Neuron (in vitro differentiated cells): ENCODE measurements at regions not wholly inside any gene's neighbourhood (a gene's known extent, or its start where the extent isn't known, plus 50 kb on each side); places are given as distances from the start of the nearest gene placed in this dataset.
"Not testable (repeated sequence)": the region's sequence is repeated elsewhere in the genome, so short reads cannot be mapped to it uniquely, and the experiment has no call there.

Source experiments
- H2AFZ ChIP-seq: one replicate; pipeline ENCODE4 v1.6.1; 2013; ENCODE audit warnings: low read depth, mild to moderate bottlenecking, inconsistent platforms, low read length, moderate library complexity
- H3K27me3 ChIP-seq: one replicate; pipeline ENCODE4 v1.6.1; 2013; ENCODE audit warnings: low read length; ENCODE audit not compliant: insufficient read depth
- H3K36me3 ChIP-seq: one replicate; pipeline ENCODE4 v1.6.1; 2013; ENCODE audit warnings: low read length; ENCODE audit not compliant: insufficient read depth
- H3K4me1 ChIP-seq: one replicate; pipeline ENCODE4 v1.6.1; 2013; ENCODE audit warnings: low read length; ENCODE audit not compliant: insufficient read depth
- H3K4me3 ChIP-seq: 2 replicates; pipeline ENCODE4 v1.5.1; 2013; ENCODE audit warnings: mild to moderate bottlenecking, low read length, moderate library complexity
- H3K9me3 ChIP-seq: one replicate; pipeline ENCODE4 v1.6.1; 2013; ENCODE audit warnings: low read length

GRCh38 chr18:53887447-53887846, 337.0 kb downstream of the MBD2 start:
- H2AFZ ChIP-seq, result no peak overlapping the region

GRCh38 chr18:53886058-53886457, 338.4 kb downstream of the MBD2 start:
- H3K4me1 ChIP-seq, result peaks cover 3% of the 10 kb centered on the region
- H3K4me3 ChIP-seq, result no peak overlapping the region

More at GRCh38 chr18:53887447-53887846, 337.0 kb downstream of the MBD2 start:
- no peaks in the 10 kb centered on the region for H3K36me3 ChIP-seq
- H3K4me1 ChIP-seq, result peaks cover 3% of the 10 kb centered on the region
- no peaks in the 10 kb centered on the region for H3K27me3 ChIP-seq
- no peaks in the 10 kb centered on the region for H3K9me3 ChIP-seq
- H3K4me3 ChIP-seq, result no peak overlapping the region

GRCh38 chr18:53883771-53884170, 340.7 kb downstream of the MBD2 start:
- Histone ChIP-seq H3K27me3 (no peaks in the 10 kb centered on the region), H3K4me1 (no peaks in the 10 kb centered on the region), H3K36me3 (no peaks in the 10 kb centered on the region), H2AFZ (no peak overlapping the region), H3K4me3 (no peak overlapping the region), H3K9me3 (no peaks in the 10 kb centered on the region)

More at GRCh38 chr18:53886058-53886457, 338.4 kb downstream of the MBD2 start:
- Histone ChIP-seq H2AFZ (no peak overlapping the region), H3K9me3 (no peaks in the 10 kb centered on the region), H3K27me3 (no peaks in the 10 kb centered on the region), H3K36me3 (no peaks in the 10 kb centered on the region)

- no peaks in the 10 kb centered on the region for H3K27me3 ChIP-seq
- no peak overlapping the region for H3K4me3 ChIP-seq
- H3K4me1 ChIP-seq, result no peaks in the 10 kb centered on the region
- no peak overlapping the region for H2AFZ ChIP-seq
- H3K9me3 ChIP-seq, result no peaks in the 10 kb centered on the region
- H3K36me3 ChIP-seq, result no peaks in the 10 kb centered on the region
Observed at GRCh38 chr18:53874103-53874502, 350.4 kb downstream of the MBD2 start.

GRCh38 chr18:53864770-53865169, 359.7 kb downstream of the MBD2 start:
- no peaks in the 10 kb centered on the region for H3K9me3 ChIP-seq
- H3K27me3 ChIP-seq, result no peaks in the 10 kb centered on the region
- no peak overlapping the region for H3K4me3 ChIP-seq
- H3K4me1 ChIP-seq, result peaks cover 4% of the 10 kb centered on the region
- no peaks in the 10 kb centered on the region for H3K36me3 ChIP-seq
- H2AFZ ChIP-seq, result no peak overlapping the region

GRCh38 chr18:53862921-53863320, 361.5 kb downstream of the MBD2 start:
- Histone ChIP-seq H3K36me3 (no peaks in the 10 kb centered on the region), H2AFZ (no peak overlapping the region), H3K27me3 (no peaks in the 10 kb centered on the region), H3K9me3 (no peaks in the 10 kb centered on the region), H3K4me3 (no peak overlapping the region), H3K4me1 (peaks cover 4% of the 10 kb centered on the region)

- H3K9me3 ChIP-seq, result no peaks in the 10 kb centered on the region
- H2AFZ ChIP-seq, result no peak overlapping the region
- H3K4me3 ChIP-seq, result no peak overlapping the region
- peaks cover 4% of the 10 kb centered on the region for H3K4me1 ChIP-seq
- H3K27me3 ChIP-seq, result no peaks in the 10 kb centered on the region
- H3K36me3 ChIP-seq, result no peaks in the 10 kb centered on the region
Observed at GRCh38 chr18:53861185-53861584, 363.3 kb downstream of the MBD2 start.

- Histone ChIP-seq H3K9me3 (no peaks in the 10 kb centered on the region), H3K4me3 (no peak overlapping the region), H3K4me1 (peaks cover 4% of the 10 kb centered on the region), H3K27me3 (no peaks in the 10 kb centered on the region), H3K36me3 (no peaks in the 10 kb centered on the region), H2AFZ (no peak overlapping the region)
Observed at GRCh38 chr18:53859764-53860163, 364.7 kb downstream of the MBD2 start.

- H3K27me3 ChIP-seq, result no peaks in the 10 kb centered on the region
- no peaks in the 10 kb centered on the region for H3K9me3 ChIP-seq
- no peaks in the 10 kb centered on the region for H3K36me3 ChIP-seq
- H3K4me1 ChIP-seq, result no peaks in the 10 kb centered on the region
- no peak overlapping the region for H2AFZ ChIP-seq
- H3K4me3 ChIP-seq, result no peak overlapping the region
Observed at GRCh38 chr18:53850902-53851301, 373.6 kb downstream of the MBD2 start.

GRCh38 chr18:53843763-53844162, 380.7 kb downstream of the MBD2 start:
- no peaks in the 10 kb centered on the region for H3K36me3 ChIP-seq
- no peaks in the 10 kb centered on the region for H3K27me3 ChIP-seq
- H3K4me1 ChIP-seq, result no peaks in the 10 kb centered on the region
- H3K9me3 ChIP-seq, result no peaks in the 10 kb centered on the region
- H2AFZ ChIP-seq, result no peak overlapping the region
- no peak overlapping the region for H3K4me3 ChIP-seq

GRCh38 chr18:53843113-53843760, 381.2 kb downstream of the MBD2 start:
- no peaks in the 10 kb centered on the region for H3K9me3 ChIP-seq
- no peak overlapping the region for H3K4me3 ChIP-seq
- no peak overlapping the region for H2AFZ ChIP-seq
- H3K27me3 ChIP-seq, result no peaks in the 10 kb centered on the region
- H3K4me1 ChIP-seq, result no peaks in the 10 kb centered on the region
- H3K36me3 ChIP-seq, result no peaks in the 10 kb centered on the region

- Histone ChIP-seq H3K27me3 (no peaks in the 10 kb centered on the region), H3K36me3 (no peaks in the 10 kb centered on the region), H2AFZ (no peak overlapping the region), H3K4me3 (no peak overlapping the region), H3K4me1 (no peaks in the 10 kb centered on the region), H3K9me3 (peaks cover 7% of the 10 kb centered on the region)
Observed at GRCh38 chr18:53838746-53839145, 385.7 kb downstream of the MBD2 start.

- not testable (repeated sequence) for H3K9me3 ChIP-seq, H3K27me3 ChIP-seq, H3K4me1 ChIP-seq, H3K4me3 ChIP-seq, H3K36me3 ChIP-seq, H2AFZ ChIP-seq
Observed at GRCh38 chr18:53821141-53821540, 403.3 kb downstream of the MBD2 start.

- Histone ChIP-seq H3K36me3 (no peaks in the 10 kb centered on the region), H3K4me1 (peaks cover 2% of the 10 kb centered on the region), H3K4me3 (no peak overlapping the region), H3K27me3 (no peaks in the 10 kb centered on the region), H3K9me3 (no peaks in the 10 kb centered on the region), H2AFZ (no peak overlapping the region)
Observed at GRCh38 chr18:53819671-53820070, 404.8 kb downstream of the MBD2 start.
